Umbilical cord (tissue), 1 donor: ENCODE measurements at regions not wholly inside any gene's neighbourhood (a gene's known extent, or its start where the extent isn't known, plus 50 kb on each side); places are given as distances from the start of the nearest gene placed in this dataset.
A peak's percentile ranks its signal among the peaks of the same experiment; 100 is the strongest.

Experiments used
- DNase-seq: peaks from one replicate; pipeline ENCODE4 v3.0.0-alpha.2; 2015; ENCODE audit warnings: low spot score

DNA sequence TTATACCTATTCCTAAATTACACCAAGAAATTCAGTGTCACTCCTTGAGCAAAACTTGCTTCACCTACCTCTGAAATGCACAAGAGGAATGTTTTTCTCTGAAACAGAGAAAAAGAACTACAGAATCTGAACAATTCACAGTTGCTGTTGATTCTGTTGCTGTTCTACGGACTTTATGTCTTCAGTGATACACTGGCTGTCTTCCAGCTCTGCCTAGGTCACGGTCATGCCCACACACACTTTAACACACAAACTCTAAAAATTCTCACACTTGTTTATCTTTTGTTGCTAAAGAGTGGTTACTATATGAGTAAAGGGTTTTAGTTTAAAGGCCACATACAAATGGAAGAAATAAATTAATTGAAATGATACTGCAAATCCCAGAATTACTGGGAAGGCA, 124.4 kb upstream of the SPRY2 start:
- no peak for DNase-seq

DNA sequence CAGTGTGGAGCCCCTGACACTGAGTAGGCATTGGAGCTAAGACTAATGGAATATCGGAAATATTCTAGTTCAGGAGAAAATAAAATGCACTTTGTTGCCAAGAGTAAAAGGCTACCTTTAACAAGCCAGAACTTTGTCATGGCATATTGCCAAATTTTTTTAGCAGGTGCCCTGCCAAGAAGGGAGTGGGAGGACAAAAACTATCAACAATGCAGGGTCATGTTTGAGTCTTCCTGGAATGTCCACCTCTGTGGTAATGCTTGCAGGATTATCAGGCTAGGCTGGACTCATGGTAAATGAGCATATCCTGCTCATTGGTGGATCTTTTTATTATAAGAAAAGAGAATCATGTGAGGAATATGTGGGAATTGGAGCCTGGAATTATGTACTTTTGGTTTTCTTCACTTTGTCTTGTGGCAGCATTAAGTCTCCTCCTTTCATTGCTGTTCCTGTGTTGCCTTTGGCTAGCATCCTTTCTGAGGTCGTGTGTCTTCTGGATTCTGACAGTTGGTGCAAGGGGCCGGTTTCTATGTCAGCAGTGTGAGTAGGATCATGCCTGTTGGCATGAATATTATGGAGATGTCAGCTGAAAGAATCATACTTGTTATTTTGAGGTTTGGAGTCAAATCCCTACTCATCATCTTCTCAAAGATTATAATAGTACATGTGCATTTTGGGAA, 122.9 kb upstream of the SPRY2 start:
- DNase-seq = no peak

DNA sequence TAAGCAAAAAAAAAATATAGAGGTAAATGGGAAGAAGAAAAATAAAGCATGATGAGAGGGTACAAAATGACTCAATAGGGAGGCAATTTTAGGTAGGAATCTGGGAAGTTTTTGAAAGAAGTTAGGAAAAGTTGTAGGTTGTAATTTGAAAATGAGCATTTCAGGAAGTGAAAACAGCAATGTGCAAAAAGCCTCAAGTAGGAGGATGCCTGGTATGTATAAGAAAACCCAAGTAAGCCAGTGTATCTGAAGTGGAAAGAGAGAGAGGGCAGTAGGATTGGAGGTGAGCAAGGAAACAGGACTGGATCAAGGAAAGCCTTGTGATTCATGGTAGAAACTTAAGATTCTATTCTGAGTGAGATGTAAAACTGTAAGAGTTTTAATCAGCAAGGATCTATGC, 121.6 kb upstream of the SPRY2 start:
- no peak for DNase-seq

DNA sequence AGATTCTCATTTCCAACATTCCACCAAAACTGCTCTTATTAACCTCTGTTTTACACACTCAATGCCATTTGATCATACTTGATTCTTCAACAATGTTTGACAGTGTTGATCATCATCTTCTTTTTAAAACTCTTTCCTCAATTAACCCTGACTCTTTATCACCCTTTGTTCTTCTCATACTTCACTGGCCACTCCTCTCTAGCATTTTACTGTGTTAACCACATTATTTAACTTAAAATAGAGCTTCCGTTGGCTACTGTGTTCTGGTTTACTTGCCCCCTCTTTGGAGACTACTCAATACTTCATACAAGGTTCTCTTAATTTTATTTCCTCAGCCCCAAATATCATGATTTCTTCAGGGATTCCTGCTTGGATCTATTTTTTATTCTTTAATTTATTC, 121.1 kb upstream of the SPRY2 start:
- no peak for DNase-seq

DNA sequence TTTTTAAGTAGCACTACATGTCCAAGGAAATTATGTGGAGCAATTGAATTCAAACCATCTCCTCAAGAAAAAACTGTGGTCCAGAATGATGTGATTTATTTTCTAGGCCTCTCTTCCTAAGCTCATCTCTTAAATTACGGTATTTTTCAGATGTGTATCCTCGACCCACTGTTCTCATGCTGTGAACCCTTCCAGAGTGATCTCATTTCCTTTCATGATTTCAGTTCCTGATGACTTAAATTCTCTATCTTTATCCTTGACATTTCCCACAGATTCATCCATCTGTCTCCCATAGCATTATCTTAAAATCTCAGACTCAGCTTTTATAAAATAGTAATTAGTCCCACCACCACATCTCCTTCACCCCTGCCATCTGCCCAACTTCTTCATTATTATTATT, 117.6 kb upstream of the SPRY2 start:
- no peak for DNase-seq

DNA sequence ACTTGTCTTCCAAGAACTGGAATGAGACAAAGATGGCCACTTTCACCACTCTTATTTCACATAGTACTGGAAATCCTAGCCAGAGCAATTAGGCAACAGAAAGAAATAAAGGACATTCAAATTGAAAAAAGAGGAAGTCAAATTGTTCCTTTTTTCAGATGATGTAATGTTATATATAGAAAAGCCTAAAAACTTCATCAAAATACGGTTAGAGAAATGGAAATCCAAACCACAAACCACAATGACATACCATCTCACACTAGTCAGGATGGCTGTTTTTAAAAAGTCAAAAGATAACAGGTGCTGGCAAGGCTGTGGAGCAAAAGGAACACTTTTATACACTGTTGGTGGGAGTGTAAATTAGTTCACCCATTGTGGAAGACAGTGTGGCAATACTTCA, 113.3 kb upstream of the SPRY2 start:
- DNase-seq = no peak

DNA sequence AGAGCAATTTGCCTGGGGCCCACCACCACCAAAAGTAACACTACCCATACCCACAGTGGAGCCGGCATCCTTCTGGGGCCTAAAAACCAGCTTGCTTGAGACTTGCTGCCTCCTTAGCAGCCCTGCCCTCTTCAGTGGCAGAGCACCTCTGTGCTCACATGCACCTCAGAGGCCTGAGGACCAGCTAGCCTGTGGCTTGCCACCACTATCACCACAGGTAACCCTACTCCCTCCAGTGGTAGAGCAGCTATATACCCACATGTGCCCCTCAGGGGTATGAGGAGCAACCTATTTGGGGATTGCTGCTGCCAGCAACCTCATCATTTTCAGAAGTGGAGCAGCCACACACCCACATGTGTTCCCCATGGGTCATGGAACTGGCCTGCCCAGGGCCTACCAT, 111.4 kb upstream of the SPRY2 start:
- no peak for DNase-seq

DNA sequence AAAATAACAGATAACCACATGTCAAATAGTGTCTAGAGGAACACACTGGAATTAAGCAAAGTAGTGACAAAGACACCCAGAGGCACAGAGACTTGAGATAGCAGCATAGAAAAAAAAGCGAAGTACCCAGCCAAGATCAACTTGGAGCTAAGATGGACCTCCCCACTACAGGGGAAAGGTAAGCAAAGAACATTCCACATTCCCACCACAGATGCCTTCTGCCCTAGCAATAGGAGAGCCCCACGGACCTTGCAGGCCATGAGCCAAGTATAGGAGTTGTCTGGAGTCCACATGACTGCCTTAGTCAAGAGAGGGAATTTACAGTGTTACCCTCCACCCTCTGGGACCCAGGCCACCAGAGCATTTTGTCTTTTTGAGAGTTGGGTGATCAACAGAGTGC, 110.7 kb upstream of the SPRY2 start:
- DNase-seq = no peak

DNA sequence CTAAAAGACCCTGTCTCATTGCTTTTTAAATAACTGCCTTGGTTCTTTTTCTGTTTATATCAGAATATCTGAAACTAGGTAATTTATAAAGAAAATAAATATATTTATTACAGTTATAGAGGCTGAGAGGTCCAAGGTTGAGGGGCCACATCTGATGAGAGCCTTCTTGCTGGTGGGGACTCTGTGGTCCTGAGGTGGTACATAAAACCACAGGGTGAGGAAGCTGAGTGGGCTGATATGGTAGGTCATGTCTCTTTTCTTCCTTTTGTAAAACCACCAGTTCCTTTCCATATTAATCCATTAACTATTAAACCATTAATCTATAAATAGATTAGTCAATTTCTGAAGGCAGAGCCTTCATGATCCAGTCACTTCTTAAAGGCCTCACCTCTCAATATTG, 109.5 kb upstream of the SPRY2 start:
- DNase-seq = no peak

DNA sequence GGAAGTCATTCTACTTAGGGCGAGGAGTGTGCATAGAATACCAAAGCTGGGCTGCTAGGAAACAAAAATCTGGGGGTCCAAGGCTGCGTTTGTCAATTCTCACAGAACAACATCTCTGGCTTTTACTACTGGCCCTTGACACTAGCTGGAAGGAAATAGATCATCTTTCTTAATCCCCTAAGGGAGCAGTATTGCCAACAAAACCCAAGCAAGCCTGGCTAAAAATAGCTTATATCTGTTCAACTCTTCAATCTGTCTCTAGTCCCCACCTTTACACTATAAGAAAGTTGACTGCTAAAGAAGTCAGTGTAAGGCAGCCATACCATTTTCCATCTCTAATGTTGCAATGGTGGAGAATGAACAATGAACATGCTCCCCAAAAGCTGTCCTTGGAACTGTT, 107.8 kb upstream of the SPRY2 start:
- DNase-seq = no peak

DNA sequence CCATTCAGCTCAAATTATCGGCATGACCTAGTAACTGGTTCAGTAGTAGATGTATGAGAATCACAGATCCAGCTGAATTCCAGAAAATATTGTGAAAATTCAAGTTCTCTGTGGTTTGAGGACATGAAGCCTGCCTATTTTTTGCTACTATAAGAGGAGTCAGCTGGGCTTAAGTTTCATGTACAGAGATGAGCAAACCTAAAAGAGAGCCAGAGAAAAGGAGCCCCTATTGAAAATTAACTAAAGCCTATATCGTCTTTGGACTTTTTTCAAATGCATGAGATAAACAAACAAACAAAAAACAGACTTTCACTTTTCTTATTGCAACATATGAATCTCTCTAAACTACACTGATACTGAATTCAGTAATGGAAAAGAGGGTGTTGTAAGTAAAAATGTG, 106.8 kb upstream of the SPRY2 start:
- no peak for DNase-seq

DNA sequence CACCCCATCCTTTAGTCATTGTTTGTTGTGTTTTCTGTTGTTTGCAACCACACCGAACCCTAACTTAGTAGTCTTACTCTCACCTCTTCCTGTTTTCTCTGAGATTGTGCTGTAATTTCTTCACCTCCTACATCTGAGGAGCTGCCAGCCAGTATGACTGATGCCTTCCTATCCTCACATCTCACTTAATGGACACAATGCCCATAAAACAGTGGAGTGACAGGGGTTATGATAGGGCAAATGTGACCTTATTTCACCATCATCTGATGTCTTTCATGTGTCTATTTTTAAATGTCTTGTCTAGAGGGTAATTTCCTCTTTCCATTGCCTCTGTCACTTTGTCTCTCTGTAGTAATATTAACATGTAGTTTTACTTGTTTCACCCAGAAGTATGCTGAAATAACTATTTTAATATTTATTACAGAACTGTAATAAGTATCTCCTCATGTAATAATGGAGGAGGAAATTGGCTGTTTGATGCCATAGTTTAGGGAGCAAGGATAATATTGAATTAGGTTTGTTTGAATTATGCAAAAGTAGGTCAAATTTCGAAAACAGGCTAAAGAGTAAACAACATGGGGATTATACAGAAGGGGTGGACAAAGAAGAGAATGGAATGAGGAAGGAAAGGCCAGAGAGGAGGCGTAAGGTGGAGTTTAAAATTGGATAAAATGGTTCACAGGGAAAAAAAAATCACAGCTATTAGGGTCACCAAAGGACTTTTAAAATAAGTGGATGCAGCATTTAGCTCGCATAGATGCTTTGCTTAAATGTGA, 103.5 kb upstream of the SPRY2 start:
- no peak for DNase-seq

DNA sequence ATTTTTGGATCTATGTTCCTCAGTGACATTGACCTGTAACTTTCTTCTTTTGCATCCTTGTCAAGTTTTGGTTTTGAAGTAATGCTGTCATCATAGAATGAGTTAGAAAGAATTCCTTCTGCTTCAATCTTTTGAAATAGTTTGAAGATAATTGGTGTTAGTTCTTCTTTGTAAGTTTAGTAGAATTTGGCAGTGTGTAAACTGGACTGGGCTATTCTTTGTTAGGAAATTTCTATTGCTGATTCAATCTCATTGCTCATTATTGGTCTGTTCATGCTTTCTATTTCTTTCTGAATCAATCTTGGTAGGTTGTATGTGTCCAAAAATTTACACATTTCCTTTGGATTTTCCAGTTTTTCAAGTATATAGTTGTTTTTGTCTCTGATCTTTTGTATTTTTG, 101.7 kb upstream of the SPRY2 start:
- no peak for DNase-seq

DNA sequence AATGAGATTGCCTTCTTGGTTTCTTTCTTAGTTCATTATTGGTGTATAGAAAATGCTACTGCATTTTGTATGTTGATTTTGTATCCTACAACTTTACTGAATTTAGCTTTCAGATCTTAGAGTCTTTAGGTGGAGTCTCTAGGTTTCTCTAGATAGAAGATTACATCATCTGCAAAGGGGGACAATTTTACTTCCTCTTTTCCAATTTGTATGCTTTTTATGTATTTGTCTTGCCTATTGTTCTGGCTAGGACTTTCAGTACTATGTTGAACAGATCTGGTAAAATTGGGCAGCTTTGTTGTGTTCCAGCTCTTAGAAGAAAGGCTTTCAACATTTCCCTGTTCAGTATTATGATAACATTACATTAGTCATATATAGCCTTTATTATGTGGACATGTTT, 101.0 kb upstream of the SPRY2 start:
- DNase-seq = no peak

DNA sequence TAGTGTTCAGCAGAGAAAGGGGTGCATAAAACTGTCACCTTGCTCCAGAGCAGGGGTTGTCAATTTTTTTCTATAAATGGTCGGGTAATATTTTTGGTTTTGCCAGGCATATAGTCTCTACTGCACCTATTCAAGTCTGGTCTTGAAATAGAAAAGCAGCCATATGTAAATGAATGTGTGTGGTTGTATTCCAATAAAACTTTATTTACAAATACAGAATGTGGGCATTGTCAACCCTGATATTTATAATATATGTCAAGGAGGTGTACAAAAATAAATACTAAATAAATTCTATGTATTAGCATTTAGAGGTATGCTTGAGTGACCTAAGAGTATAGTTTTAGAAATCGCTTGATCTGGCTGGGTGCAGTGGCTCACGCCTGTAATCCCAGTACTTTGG, 97.6 kb upstream of the SPRY2 start:
- DNase-seq = no peak

DNA sequence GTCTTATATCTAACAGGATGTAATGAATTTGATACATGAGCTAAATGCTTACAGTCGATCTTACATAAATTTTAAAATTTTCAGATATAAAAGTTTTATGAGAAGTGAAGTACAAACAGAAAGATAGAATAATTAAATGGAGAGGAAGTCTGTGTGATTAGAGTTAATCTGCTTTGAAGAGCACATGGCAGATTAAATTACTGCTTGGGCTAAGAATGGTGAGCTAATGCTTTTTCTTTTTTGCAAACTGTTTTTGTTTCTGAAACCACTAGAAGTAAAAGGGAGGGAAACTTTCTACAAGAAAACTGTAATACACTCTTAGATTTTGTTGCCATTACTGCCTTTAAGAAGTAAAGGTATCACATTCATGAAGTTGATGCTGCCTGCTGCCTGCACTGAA, 96.3 kb upstream of the SPRY2 start:
- no peak for DNase-seq

DNA sequence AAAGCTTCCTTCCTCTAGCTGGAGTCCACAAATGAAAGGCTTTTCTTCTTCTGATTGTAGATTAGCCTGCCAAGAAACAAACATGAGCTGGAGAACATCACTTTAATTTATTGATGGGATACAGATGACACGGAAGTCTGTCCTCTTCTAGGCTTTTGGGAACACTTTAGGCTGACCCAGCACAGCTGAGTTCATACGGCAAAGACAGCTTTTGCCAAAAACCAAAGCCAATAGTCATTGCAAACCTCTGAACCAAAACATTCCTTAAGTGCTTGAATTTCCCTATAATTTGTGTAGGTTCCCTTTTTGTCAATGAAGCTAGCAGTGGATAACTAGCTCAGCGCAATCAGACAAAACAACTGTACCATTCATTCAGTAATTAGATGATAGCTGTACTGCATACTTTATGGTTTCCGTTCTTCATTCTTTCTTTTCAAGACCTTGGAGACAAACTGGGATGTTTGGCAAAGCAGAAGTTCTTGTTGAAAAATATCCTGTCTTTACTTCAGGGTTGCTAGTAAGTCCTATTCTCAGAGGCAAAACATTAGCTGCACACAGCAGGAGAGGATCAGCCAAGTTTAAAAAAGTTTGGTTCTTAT, 95.7 kb upstream of the SPRY2 start:
- peak; percentile 55 for DNase-seq

DNA sequence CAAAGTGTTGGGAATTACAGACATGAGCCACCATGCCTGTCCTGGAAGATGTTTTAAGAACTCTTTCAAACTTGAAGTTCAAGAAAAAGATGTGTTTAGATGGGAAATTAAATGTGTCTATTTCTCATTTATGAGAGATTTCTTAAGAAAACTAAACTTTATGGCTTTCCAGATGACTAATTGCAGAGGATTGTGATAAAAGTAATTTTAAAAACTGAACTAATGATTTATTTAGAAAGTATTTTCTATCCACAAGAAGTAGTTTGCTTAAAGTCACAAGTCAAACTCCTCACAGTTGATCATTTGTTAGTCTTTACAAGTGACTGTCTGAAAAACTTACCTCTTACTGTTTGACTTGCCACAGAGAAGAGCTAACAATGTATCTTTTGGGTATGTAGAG, 89.6 kb upstream of the SPRY2 start:
- DNase-seq = no peak

DNA sequence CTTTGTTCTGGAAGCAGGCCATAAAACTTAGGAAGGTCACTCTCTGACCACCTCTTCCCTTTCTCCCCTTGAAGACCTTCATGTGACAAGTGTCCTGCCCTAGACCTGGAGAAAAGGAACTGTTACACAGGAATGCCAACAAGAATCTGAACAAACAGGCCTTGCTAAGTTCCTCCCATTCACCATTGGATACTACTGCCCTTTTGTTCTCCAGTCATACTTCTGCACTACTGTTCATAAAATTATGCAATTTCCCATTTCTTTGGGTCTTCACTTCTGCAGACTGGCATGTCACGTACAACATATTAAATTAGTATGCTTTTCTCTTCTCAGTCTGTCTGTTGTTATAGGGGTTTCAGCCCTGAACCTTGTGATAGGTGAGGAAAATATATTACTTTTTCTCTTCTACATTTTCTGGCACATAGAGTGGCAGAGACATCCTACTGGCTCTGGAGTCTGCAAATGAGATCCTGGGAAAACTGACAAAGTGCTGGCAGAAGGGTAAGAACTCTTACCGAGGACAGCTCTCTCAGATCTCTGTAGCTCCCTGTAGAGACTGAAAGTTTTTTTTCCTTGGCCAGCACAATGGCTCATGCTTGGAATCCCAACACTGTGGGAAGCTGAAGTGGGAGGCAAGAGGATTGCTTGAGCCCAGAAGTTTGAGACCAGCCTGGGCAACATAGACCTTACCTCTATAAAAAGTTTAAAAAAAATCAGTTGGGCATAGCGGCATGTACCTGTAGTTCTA, 87.6 kb upstream of the SPRY2 start:
- no peak for DNase-seq

DNA sequence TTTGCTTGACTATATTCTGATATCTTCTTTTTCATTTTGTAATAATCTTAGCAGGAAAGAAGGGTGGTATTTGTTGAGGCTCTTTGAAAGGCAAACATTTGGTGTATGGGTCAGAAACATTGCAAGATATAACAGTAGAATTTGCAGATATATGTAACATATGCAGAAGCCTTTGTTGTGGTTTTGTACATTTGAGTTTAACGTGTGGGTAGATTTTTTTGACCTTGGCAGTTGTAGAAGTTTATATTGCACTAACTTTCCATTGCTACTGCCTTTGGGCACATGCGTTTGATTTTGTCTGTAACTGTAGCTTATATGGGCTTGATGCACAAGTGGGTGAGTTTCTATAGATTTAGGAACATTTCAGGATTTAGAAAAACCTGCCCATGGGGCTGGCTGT, 78.5 kb upstream of the SPRY2 start:
- no peak for DNase-seq

DNA sequence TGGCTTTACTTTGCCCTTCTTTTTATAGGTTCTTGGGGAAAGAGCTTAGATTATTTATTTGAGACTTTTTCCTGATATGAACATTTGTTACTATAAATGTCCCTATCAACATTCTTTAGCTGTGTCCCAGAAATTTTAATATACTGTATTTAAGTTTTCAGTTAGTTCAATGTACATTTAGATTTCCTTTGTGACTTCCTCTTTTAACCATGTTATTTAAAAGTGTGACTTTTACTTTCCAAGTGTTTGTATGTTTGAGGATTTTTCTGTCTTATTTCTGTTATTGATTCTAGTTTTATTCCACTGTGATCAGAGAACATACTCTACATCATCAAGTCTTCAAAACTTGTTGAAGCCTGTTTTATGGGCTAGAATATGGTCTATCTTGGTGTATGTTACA, 72.7 kb upstream of the SPRY2 start:
- DNase-seq = no peak

DNA sequence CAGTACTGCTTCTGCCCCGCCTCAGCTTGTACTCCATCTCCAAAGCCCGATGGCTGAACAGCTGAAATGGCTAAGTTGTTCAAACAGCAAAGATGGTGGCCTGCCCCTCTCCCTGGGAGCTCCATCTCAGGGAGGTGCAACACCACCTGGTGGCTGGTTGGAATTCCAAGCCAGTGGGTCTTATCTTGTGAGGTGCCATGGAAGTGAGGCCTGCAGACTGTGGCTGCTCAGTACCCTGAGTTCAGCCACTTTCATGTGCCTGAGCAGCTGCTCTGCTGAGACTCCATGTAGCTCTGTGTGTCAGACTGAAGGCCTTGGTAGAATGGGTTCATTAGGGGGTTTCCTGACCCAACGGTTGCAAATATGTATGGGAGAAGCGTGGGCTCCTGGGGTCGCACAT, 67.3 kb upstream of the SPRY2 start:
- no peak for DNase-seq
